ENCODE measurements at regions not wholly inside any gene's neighbourhood (a gene's known extent, or its start where the extent isn't known, plus 50 kb on each side); places are given as distances from the start of the nearest gene placed in this dataset.

DNA sequence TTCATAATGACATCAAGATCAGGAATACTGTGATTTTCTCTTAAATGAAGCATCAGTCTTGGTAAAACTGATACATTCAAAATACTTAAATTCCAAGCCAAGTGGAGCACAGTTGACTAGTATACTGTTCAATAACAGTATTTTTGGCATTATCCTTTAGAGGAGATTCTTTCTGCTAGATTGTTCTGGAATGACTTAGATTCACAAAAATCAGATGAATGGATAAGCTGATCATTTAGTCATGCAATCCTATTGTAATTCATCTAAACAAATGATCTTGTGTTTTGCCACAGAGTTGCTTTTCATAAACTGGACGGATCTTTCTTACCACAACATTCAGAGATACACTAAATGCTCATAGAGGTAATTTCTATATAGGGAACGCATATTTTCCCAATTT lies 232.0 kb downstream of the CXXC4 start:
- POLR2A ChIA-PET (ENCODE audit: low non-redundant PET) = no interaction called here
- no peak for DNase-seq (ENCODE audit: low spot score)
- CTCF ChIA-PET = interaction anchor here (0.5 kb wide), 1 partner anchor 854 kb away, joined by 3 read pairs; no protein-coding TSS in a partner anchor
- TF ChIP-seq, protein P1, sequence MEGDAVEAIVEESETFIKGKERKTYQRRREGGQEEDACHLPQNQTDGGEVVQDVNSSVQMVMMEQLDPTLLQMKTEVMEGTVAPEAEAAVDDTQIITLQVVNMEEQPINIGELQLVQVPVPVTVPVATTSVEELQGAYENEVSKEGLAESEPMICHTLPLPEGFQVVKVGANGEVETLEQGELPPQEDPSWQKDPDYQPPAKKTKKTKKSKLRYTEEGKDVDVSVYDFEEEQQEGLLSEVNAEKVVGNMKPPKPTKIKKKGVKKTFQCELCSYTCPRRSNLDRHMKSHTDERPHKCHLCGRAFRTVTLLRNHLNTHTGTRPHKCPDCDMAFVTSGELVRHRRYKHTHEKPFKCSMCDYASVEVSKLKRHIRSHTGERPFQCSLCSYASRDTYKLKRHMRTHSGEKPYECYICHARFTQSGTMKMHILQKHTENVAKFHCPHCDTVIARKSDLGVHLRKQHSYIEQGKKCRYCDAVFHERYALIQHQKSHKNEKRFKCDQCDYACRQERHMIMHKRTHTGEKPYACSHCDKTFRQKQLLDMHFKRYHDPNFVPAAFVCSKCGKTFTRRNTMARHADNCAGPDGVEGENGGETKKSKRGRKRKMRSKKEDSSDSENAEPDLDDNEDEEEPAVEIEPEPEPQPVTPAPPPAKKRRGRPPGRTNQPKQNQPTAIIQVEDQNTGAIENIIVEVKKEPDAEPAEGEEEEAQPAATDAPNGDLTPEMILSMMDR (conservative IDR thresholded peaks at IDR 0.05; ENCODE audit: low read depth) = no peak
- H3K27ac ChIP-seq = no peak overlapping the region

DNA sequence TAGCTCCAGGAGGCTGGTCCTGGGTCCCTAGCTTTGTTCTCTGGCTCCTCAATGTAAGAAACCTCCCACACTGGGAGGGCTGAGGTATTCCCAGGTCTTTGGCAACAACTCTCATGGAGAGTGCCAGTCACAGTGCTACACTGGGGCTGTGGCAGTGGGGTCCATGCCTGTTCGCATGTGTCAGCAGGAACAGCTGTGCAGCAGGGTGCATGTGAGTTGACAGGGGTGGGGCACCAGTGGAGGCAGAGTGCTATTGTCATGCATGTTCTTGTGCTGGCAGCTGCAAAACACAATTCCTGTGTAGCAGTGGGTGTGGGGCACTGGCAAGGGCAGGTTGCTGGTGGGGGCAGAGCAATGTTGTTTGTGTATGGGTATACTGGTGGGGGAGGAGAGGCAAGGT lies 246.0 kb downstream of the CXXC4 start:
- TF ChIP-seq, protein P1 (conservative IDR thresholded peaks at IDR 0.05; ENCODE audit: low read depth) = no peak
- POLR2A ChIA-PET (ENCODE audit: low non-redundant PET) = no interaction called here
- CTCF ChIA-PET = no interaction called here
- no peak overlapping the region for H3K27ac ChIP-seq
- no peak for DNase-seq (ENCODE audit: low spot score)

DNA sequence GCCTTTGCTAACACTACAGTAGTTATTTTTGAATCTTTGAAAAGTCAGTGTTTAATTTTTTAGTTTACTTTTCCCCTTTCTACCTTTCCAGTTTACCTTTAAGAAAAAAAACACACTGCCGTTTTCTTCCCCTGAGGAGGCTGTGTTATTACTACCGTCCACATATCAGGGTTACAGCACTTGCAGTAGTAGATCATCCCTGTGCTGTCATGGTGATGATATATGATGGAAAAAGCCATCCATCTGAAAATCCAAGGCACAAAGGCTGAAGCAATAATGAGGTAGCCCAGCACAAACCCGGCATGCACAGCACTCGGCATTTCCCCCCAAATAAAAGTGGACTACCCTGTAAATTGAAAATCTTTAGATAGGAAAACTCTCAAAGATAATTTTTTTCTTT lies 258.7 kb downstream of the CXXC4 start:
- TF ChIP-seq, protein P1 (conservative IDR thresholded peaks at IDR 0.05; ENCODE audit: low read depth) = no peak
- ChIA-PET CTCF (no interaction called here), POLR2A (ENCODE audit: low non-redundant PET) (no interaction called here)
- H3K27ac ChIP-seq = no peak overlapping the region
- no peak for DNase-seq (ENCODE audit: low spot score)

DNA sequence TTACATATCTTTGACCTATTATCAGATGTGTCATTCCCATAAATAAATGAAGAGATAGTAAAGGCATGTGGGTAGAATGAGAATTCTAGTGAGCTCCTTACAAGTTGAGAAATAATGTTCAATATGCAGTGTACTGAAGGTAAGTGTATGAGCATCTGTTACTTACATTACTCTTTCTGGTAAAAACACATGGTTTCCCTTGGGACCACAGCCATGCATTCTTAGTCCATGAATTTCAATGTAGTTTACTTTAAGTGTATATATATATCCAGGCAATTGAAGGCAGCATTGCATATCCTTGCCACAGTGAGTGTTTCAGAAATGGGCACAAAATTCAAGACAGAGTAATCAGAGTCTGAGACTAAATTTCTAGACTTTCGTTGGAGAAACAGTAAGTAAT lies 277.2 kb downstream of the CXXC4 start:
- no peak for DNase-seq (ENCODE audit: low spot score)
- ChIA-PET CTCF (no interaction called here), POLR2A (ENCODE audit: low non-redundant PET) (no interaction called here)
- H3K27ac ChIP-seq = no peak overlapping the region
- TF ChIP-seq, protein P1 (conservative IDR thresholded peaks at IDR 0.05; ENCODE audit: low read depth) = no peak

DNA sequence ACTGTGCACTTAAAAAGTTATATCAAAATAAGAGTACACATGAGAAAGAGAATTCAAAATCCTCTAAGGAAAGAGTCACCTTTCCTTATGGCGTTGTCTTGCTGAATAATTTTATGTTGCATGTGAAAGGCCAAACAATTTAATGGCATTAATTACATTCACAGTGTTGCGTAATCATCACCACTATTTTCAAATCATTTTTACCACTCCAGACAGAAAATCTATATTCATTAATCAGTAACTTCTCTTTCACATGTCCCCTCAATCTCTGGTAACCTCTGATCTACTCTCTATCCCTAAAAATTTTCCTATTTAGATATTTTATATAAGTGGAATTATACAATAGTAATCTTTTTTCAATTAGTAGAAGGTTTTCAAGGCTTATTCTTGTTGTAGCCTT lies 283.0 kb downstream of the CXXC4 start:
- DNase-seq (ENCODE audit: low spot score) = no peak
- H3K27ac ChIP-seq = no peak overlapping the region
- ChIA-PET POLR2A (ENCODE audit: low non-redundant PET) (no interaction called here), CTCF (no interaction called here)
- TF ChIP-seq, protein P1 (conservative IDR thresholded peaks at IDR 0.05; ENCODE audit: low read depth) = no peak

DNA sequence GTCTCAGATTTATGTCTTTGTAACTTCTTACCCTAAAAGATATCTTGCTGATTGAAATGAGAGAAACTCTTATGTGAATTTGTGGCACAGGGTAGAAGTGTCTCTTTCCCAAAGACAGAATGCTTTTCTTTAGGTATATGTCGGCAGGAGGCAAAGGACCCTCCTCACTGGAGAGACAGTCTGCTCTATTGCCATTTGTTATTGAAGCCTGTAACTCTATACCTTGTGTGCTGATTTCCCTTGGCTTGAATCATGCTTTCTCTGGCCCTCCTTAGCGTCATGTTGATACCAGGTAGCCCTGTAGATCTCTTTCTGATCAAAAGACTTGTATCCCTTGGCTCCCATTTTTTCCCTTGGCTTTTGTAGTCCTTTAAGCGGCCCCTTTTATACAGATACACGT lies 284.3 kb downstream of the CXXC4 start:
- ChIA-PET CTCF (interaction anchor here (0.6 kb wide), 1 partner anchor 24 kb away, joined by 3 read pairs; no protein-coding TSS in a partner anchor), POLR2A (ENCODE audit: low non-redundant PET) (no interaction called here)
- TF ChIP-seq, protein P1 (conservative IDR thresholded peaks at IDR 0.05; ENCODE audit: low read depth) = no peak
- DNase-seq (ENCODE audit: low spot score) = no peak
- H3K27ac ChIP-seq = no peak overlapping the region

DNA sequence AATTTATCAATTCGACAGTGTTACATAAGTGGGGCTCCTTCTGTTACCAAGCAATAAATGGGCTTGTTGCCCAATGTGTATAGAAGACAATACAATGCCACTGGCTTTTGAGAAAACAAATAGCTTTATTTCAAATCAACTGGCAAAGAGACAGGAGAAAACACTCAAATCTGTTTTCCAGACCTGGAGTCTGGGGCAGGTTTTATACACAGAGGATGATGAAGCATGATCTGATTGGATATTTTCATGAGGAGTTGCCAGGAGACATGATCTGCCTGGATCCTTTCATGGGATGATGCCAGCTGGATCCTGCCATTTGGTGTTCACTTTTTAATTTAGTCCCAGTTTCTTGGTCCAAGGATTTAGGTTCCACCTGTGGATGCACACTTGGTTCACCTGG lies 287.9 kb downstream of the CXXC4 start:
- no peak for DNase-seq (ENCODE audit: low spot score)
- ChIA-PET POLR2A (ENCODE audit: low non-redundant PET) (no interaction called here), CTCF (no interaction called here)
- TF ChIP-seq, protein P1 (conservative IDR thresholded peaks at IDR 0.05; ENCODE audit: low read depth) = no peak
- no peak overlapping the region for H3K27ac ChIP-seq
